H9 (cell line): ENCODE measurements at regions not wholly inside any gene's neighbourhood (a gene's known extent, or its start where the extent isn't known, plus 50 kb on each side); places are given as distances from the start of the nearest gene placed in this dataset.

ENCODE experiments used
- DNase-seq: peaks from one replicate; pipeline ENCODE4 v3.0.0-alpha.2; 2017
- H2AFZ ChIP-seq: one replicate; pipeline ENCODE4 v1.6.1; 2013; ENCODE audit warnings: mild to moderate bottlenecking, low read length, control low read depth, moderate library complexity
- H2AK5ac ChIP-seq: 2 replicates; pipeline ENCODE4 v1.6.1; 2013; ENCODE audit warnings: low read length, control low read depth, mixed read lengths; ENCODE audit not compliant: insufficient read length
- H2BK120ac ChIP-seq: one replicate; pipeline ENCODE4 v1.6.1; 2013; ENCODE audit warnings: low read depth, mild to moderate bottlenecking, low read length, control low read depth, inconsistent platforms; ENCODE audit not compliant: poor library complexity, severe bottlenecking
- H2BK12ac ChIP-seq: 2 replicates; pipeline ENCODE4 v1.6.1; 2013; ENCODE audit warnings: low read length, control low read depth, mixed read lengths, low read depth; ENCODE audit not compliant: insufficient read length
- H2BK15ac ChIP-seq: 2 replicates; pipeline ENCODE4 v1.6.1; 2013; ENCODE audit warnings: low read depth, low read length, control low read depth
- H2BK20ac ChIP-seq: one replicate; pipeline ENCODE4 v1.6.1; 2013; ENCODE audit warnings: low read depth, mild to moderate bottlenecking, low read length, control low read depth, inconsistent platforms; ENCODE audit not compliant: poor library complexity, severe bottlenecking
- H2BK5ac ChIP-seq: 2 replicates; pipeline ENCODE4 v1.6.1; 2013; ENCODE audit warnings: low read length, control low read depth, mixed read lengths; ENCODE audit not compliant: insufficient read length
- H3K14ac ChIP-seq: 2 replicates; pipeline ENCODE4 v1.6.1; 2013; ENCODE audit warnings: low read length, control low read depth; ENCODE audit not compliant: insufficient read depth
- H3K18ac ChIP-seq: 2 replicates; pipeline ENCODE4 v1.6.1; 2013; ENCODE audit warnings: low read depth, mild to moderate bottlenecking, mixed read lengths, low read length, control low read depth; ENCODE audit not compliant: insufficient read length
- H3K23ac ChIP-seq: 2 replicates; pipeline ENCODE4 v1.6.1; 2013; ENCODE audit warnings: low read length, control low read depth, mixed read lengths, low read depth; ENCODE audit not compliant: insufficient read length
- H3K23me2 ChIP-seq: 2 replicates; pipeline ENCODE4 v1.6.1; 2013; ENCODE audit warnings: low read depth, mild to moderate bottlenecking, mixed read lengths, low read length, control low read depth; ENCODE audit not compliant: insufficient read length, poor library complexity, severe bottlenecking
- H3K27ac ChIP-seq: 2 replicates; pipeline ENCODE4 v1.5.1; 2013; ENCODE audit warnings: low read length, control low read depth, mixed read lengths, low read depth; ENCODE audit not compliant: insufficient read length
- H3K27me3 ChIP-seq: 2 replicates; pipeline ENCODE4 v1.6.1; 2013; ENCODE audit warnings: low read length, control low read depth, inconsistent platforms; ENCODE audit not compliant: insufficient read depth
- H3K4ac ChIP-seq: 2 replicates; pipeline ENCODE4 v1.6.1; 2013; ENCODE audit warnings: low read depth, mild to moderate bottlenecking, control low read depth, inconsistent platforms, low read length, moderate library complexity
- H3K4me1 ChIP-seq: 2 replicates; pipeline ENCODE4 v1.6.1; 2013; ENCODE audit warnings: low read length, control low read depth, inconsistent platforms; ENCODE audit not compliant: insufficient read depth
- H3K4me2 ChIP-seq: 2 replicates; pipeline ENCODE4 v1.6.1; 2013; ENCODE audit warnings: low read length, control low read depth, mixed read lengths; ENCODE audit not compliant: insufficient read length, insufficient read depth
- H3K56ac ChIP-seq: 2 replicates; pipeline ENCODE4 v1.6.1; 2013; ENCODE audit warnings: low read depth, mild to moderate bottlenecking, mixed read lengths, low read length, control low read depth; ENCODE audit not compliant: insufficient read length
- H3K79me1 ChIP-seq: 2 replicates; pipeline ENCODE4 v1.6.1; 2013; ENCODE audit warnings: low read depth, mild to moderate bottlenecking, moderate library complexity, low read length, control low read depth, inconsistent platforms; ENCODE audit not compliant: insufficient read depth, poor library complexity, severe bottlenecking
- H3K79me2 ChIP-seq: 2 replicates; pipeline ENCODE4 v1.6.1; 2013; ENCODE audit warnings: low read length, control low read depth, inconsistent platforms; ENCODE audit not compliant: insufficient read depth
- H3K9ac ChIP-seq: 2 replicates; pipeline ENCODE4 v1.6.1; 2013; ENCODE audit warnings: low read length, control low read depth, mixed read lengths; ENCODE audit not compliant: insufficient read length; ENCODE audit errors: extremely low read depth
- H3K9me3 ChIP-seq: one replicate; pipeline ENCODE4 v1.6.1; 2013; ENCODE audit warnings: low read depth, low read length, inconsistent platforms; ENCODE audit not compliant: control insufficient read depth
- H3T11ph ChIP-seq: one replicate; pipeline ENCODE4 v1.6.1; 2013; ENCODE audit warnings: mild to moderate bottlenecking, low read length, control low read depth, inconsistent platforms
- H4K20me1 ChIP-seq: one replicate; pipeline ENCODE4 v1.6.1; 2013; ENCODE audit not compliant: control insufficient read depth, insufficient read length, insufficient read depth
- H4K5ac ChIP-seq: 2 replicates; pipeline ENCODE4 v1.6.1; 2013; ENCODE audit warnings: low read depth, mild to moderate bottlenecking, mixed read lengths, low read length, control low read depth; ENCODE audit not compliant: insufficient read length
- H4K8ac ChIP-seq: replicated peaks from 2 replicates; pipeline ENCODE4 v1.6.1; 2013; ENCODE audit warnings: low read length, control low read depth, mixed read lengths, low read depth; ENCODE audit not compliant: insufficient read length
- H4K91ac ChIP-seq: 2 replicates; pipeline ENCODE4 v1.6.1; 2013; ENCODE audit warnings: low read depth, mild to moderate bottlenecking, moderate library complexity, mixed read lengths, low read length, control low read depth; ENCODE audit not compliant: insufficient read length
- H3K27ac Mint-ChIP-seq, 3 experiments: 2 replicates in 2 of 3; 3 replicates in 1 of 3; pipeline ENCODE4 v1.8.0; 2020 to 2021; ENCODE audit warnings: mixed read lengths in 3 of 3, mild to moderate bottlenecking in 1 of 3, moderate library complexity in 1 of 3
- H3K27me3 Mint-ChIP-seq: 2 replicates; pipeline ENCODE4 v1.8.0; 2021; ENCODE audit warnings: low read depth, mild to moderate bottlenecking, moderate library complexity, mixed read lengths
- H3K36me3 Mint-ChIP-seq, 3 experiments: 2 replicates in 2 of 3; 3 replicates in 1 of 3; pipeline ENCODE4 v1.8.0; 2020 to 2021; ENCODE audit warnings: low read depth in 3 of 3, mixed read lengths in 3 of 3; ENCODE audit not compliant: insufficient read depth in 1 of 3
- H3K4me1 Mint-ChIP-seq, 2 experiments: 2 replicates each; pipeline ENCODE4 v1.8.0; 2020; ENCODE audit warnings: mixed read lengths in 2 of 2
- H3K4me3 Mint-ChIP-seq, 2 experiments: 2 replicates in 1 of 2; 3 replicates in 1 of 2; pipeline ENCODE4 v1.8.0; 2020 to 2021; ENCODE audit warnings: mild to moderate bottlenecking in 2 of 2, mixed read lengths in 2 of 2, moderate library complexity in 1 of 2
- H3K9me3 Mint-ChIP-seq, 2 experiments: 2 replicates in 1 of 2; 3 replicates in 1 of 2; pipeline ENCODE4 v1.8.0; 2020; ENCODE audit warnings: mild to moderate bottlenecking in 2 of 2, mixed read lengths in 2 of 2, moderate library complexity in 1 of 2
- WGBS: extraction: QIAGEN DNeasy Blood & Tissue Kit; methylation state at CpG from one replicate; pipeline ENCODE4 v1.1.7; 2013; ENCODE audit warnings: missing lambda C conversion rate, low lambda C conversion rate, mixed read lengths; ENCODE audit not compliant: insufficient read length; ENCODE audit errors: extremely low coverage; 5-methylcytosine and 5-hydroxymethylcytosine counted together
- TF ChIP-seq, protein P1 (sequence below): fragments of 200-600 bp; sonication (generic); conservative IDR thresholded peaks from 3 replicates; pipeline ENCODE4 v1.8.0; 2021; ENCODE audit warnings: antibody characterized with exemption, mild to moderate bottlenecking

DNA sequence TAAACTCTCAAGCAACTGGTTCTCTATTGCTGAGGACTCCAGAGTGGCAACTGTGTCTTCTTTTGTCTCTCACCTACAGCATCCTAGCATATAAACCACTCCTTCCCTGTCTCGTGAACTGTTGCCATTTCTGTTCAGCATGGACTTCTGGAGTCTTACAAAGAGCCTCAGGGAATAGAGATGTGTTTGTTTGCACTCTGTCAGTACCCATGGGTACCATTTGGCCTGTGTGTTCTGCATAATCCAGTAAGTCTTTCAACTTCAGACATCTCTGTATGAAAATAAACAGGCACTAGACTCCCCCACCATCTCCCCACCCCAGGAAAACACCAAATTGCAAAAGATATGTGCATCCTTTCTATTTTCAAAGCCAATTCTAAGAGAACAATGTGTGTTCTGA is 1351.6 kb upstream of the PABPC4L start:
- Histone ChIP-seq H3K23ac (no peak overlapping the region), H2BK5ac (no peak overlapping the region), H4K5ac (no peak overlapping the region), H3K9ac (no peak overlapping the region), H3K4me2 (no peak overlapping the region), H2BK20ac (no peak overlapping the region), H3K9me3 (no peaks in the 10 kb centered on the region), H4K20me1 (no peaks in the 10 kb centered on the region), H3K4ac (no peak overlapping the region), H2BK120ac (no peak overlapping the region), H2BK15ac (no peak overlapping the region), H3K56ac (no peak overlapping the region), H3T11ph (no peak overlapping the region), H3K23me2 (no peaks in the 10 kb centered on the region), H3K27ac (no peak overlapping the region), H3K79me2 (no peaks in the 10 kb centered on the region), H3K18ac (no peak overlapping the region), H4K8ac (no peak overlapping the region), H3K79me1 (no peaks in the 10 kb centered on the region), H4K91ac (no peak overlapping the region), H2AK5ac (no peak overlapping the region), H3K27me3 (no peaks in the 10 kb centered on the region), H2AFZ (no peak overlapping the region), H3K14ac (no peak overlapping the region), H3K4me1 (no peaks in the 10 kb centered on the region), H2BK12ac (no peak overlapping the region)
- Mint-ChIP-seq H3K9me3 (no peaks in the 10 kb centered on the region), H3K4me1 (no peaks in the 10 kb centered on the region), H3K36me3 (no peaks in the 10 kb centered on the region), H3K27ac (no peak overlapping the region), H3K27me3 (no peaks in the 10 kb centered on the region), H3K4me3 (no peak overlapping the region)
- WGBS = no CpG with 5 or more reads among the region's 1 CpG
- no peak for DNase-seq
- TF ChIP-seq, protein P1, sequence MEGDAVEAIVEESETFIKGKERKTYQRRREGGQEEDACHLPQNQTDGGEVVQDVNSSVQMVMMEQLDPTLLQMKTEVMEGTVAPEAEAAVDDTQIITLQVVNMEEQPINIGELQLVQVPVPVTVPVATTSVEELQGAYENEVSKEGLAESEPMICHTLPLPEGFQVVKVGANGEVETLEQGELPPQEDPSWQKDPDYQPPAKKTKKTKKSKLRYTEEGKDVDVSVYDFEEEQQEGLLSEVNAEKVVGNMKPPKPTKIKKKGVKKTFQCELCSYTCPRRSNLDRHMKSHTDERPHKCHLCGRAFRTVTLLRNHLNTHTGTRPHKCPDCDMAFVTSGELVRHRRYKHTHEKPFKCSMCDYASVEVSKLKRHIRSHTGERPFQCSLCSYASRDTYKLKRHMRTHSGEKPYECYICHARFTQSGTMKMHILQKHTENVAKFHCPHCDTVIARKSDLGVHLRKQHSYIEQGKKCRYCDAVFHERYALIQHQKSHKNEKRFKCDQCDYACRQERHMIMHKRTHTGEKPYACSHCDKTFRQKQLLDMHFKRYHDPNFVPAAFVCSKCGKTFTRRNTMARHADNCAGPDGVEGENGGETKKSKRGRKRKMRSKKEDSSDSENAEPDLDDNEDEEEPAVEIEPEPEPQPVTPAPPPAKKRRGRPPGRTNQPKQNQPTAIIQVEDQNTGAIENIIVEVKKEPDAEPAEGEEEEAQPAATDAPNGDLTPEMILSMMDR = no peak
